Stomach smooth muscle (tissue), 2 donors: ENCODE measurements at regions not wholly inside any gene's neighbourhood (a gene's known extent, or its start where the extent isn't known, plus 50 kb on each side); places are given as distances from the start of the nearest gene placed in this dataset.

Experiments used
- H3K27ac ChIP-seq: one replicate; pipeline ENCODE4 v1.7.0; 2013; ENCODE audit warnings: mild to moderate bottlenecking, low read length, inconsistent platforms
- H3K27me3 ChIP-seq, 2 donors: one replicate each; pipeline ENCODE4 v1.7.0; 2013; ENCODE audit warnings: low read length in 2 of 2; ENCODE audit not compliant: insufficient read depth in 2 of 2, control insufficient read depth in 1 of 2
- H3K36me3 ChIP-seq, 2 donors: one replicate each; pipeline ENCODE4 v1.7.0; 2013; ENCODE audit warnings: low read length in 2 of 2; ENCODE audit not compliant: control insufficient read depth in 2 of 2, insufficient read depth in 2 of 2
- H3K4me1 ChIP-seq: one replicate; pipeline ENCODE4 v1.7.0; 2013; ENCODE audit warnings: low read length; ENCODE audit not compliant: control insufficient read depth, insufficient read depth
- H3K4me3 ChIP-seq, 2 donors: one replicate each; pipeline ENCODE4 v1.7.0; 2013; ENCODE audit warnings: low read length in 2 of 2
- H3K9ac ChIP-seq, 2 donors: one replicate each; pipeline ENCODE4 v1.7.0; 2013; ENCODE audit warnings: low read length in 2 of 2, mild to moderate bottlenecking in 1 of 2
- H3K9me3 ChIP-seq, 2 donors: one replicate each; pipeline ENCODE4 v1.7.0; 2013; ENCODE audit warnings: low read length in 2 of 2; ENCODE audit not compliant: control insufficient read depth in 2 of 2
- donor health status: healthy.
- donor health status: Pancreatic carcinoma.

- Histone ChIP-seq H3K27me3 (no peaks in the 10 kb centered on the region), H3K27ac (no peak overlapping the region), H3K9me3 (no peaks in the 10 kb centered on the region)
These were observed 205.1 kb upstream of the MAF start for GRCh38 chr16:79805621-79806020.

DNA sequence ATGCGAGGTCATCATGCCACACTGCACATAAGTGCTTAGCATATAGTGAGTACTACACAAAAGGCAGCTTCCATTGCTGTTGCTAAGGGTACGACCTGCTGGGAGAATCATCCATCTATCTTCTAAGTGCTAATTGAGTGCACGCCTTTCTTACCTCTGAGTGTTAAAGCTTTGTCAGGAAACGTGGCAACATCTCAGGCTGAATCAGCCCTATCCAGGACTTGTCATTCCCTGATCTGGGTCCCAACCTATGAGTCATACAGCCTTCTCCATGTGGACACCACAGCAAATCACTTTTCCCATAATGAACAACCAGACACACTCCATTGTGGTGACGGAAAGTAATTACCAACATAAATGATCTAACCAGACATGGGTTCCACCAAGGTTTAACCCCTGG lies 201.1 kb upstream of the MAF start:
- Histone ChIP-seq H3K9ac (no peak overlapping the region), H3K27ac (no peak overlapping the region), H3K4me3 (no peak overlapping the region), H3K9me3 (no peaks in the 10 kb centered on the region), H3K4me1 (no peaks in the 10 kb centered on the region), H3K27me3 (no peaks in the 10 kb centered on the region), H3K36me3 (no peaks in the 10 kb centered on the region)

More at GRCh38 chr16:79805621-79806020, 205.1 kb upstream of the MAF start:
- Histone ChIP-seq H3K36me3 (no peaks in the 10 kb centered on the region), H3K4me3 (no peak overlapping the region), H3K9ac (no peak overlapping the region), H3K4me1 (no peaks in the 10 kb centered on the region)

DNA sequence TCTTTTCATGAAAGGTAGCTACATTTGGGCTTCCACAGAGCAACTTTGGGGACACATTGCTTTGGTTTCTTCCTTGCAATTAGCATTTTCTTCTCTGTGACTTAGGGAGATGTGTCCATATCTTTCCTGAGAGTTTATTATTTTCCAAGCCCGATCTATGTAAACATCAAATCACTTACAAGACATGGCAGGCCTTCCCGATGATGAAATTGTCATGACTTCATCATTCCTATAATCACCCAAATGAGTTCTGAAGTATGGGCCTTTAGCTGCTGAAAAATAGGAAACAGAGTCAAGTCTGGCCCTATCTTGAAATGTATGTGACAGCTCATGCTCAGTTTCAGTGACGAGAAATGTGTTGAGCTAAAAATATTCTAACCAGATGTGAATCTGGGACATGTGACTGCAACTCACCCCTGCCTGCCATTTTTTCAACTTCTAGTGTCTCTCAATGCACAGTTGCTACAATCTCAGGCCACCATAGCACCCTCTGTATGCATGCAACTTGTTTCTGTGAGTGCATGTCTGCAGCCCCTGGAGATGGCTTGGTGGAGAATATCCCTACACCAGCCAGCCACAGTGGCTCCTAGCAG lies 199.6 kb upstream of the MAF start:
- no peaks in the 10 kb centered on the region for H3K27me3 ChIP-seq
- H3K36me3 ChIP-seq: no peaks in the 10 kb centered on the region
- H3K9me3 ChIP-seq: no peaks in the 10 kb centered on the region
- H3K4me3 ChIP-seq: no peak overlapping the region
- no peak overlapping the region for H3K9ac ChIP-seq
- H3K4me1 ChIP-seq: peaks cover under 1% of the 10 kb centered on the region
- H3K27ac ChIP-seq: no peak overlapping the region

DNA sequence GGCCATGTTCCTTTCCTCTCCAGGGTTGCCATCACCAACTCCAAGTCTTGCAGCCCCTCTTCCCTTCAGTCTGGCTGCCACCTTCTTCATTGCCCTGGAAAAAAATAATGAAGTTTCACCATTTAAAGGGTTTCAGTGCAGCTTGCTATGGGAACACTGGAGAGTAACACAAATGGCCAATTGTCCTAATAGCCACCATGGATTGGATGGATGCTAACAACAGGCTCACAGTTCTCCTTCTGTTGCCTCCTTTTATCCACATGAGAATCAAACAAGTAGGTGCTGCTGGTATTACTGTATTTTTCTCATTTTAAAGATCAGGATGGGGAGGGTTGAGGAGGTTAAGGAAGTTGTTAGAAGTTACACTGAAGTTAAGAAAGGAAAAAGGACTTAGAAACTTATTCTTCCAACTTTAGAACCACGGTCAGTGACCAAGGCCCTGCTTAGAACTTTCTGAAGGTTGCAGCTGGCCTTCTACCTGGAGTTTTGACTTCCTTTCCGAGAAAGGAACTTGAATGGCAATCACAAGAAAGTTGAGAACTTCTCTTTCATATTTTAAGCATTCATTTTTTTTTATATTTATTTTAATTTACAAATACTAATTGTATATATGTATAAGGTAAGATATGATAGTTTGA lies 198.0 kb upstream of the MAF start:
- Histone ChIP-seq H3K9me3 (no peaks in the 10 kb centered on the region), H3K27ac (no peak overlapping the region), H3K36me3 (no peaks in the 10 kb centered on the region), H3K4me3 (no peak overlapping the region), H3K9ac (no peak overlapping the region), H3K27me3 (no peaks in the 10 kb centered on the region), H3K4me1 (peaks cover 4% of the 10 kb centered on the region)

- no peak overlapping the region for H3K27ac ChIP-seq
- no peaks in the 10 kb centered on the region for H3K27me3 ChIP-seq
- peaks cover 4% of the 10 kb centered on the region for H3K4me1 ChIP-seq
These were observed 196.9 kb upstream of the MAF start for GRCh38 chr16:79797486-79797885.

GRCh38 chr16:79795556-79795955 lies 195.0 kb upstream of the MAF start:
- Histone ChIP-seq H3K27ac (no peak overlapping the region), H3K27me3 (no peaks in the 10 kb centered on the region), H3K4me1 (peaks cover 4% of the 10 kb centered on the region), H3K4me3 (no peak overlapping the region), H3K36me3 (no peaks in the 10 kb centered on the region), H3K9me3 (no peaks in the 10 kb centered on the region), H3K9ac (no peak overlapping the region)

More at GRCh38 chr16:79797486-79797885, 196.9 kb upstream of the MAF start:
- H3K36me3 ChIP-seq: no peaks in the 10 kb centered on the region
- no peak overlapping the region for H3K9ac ChIP-seq
- H3K4me3 ChIP-seq: no peak overlapping the region
- no peaks in the 10 kb centered on the region for H3K9me3 ChIP-seq

DNA sequence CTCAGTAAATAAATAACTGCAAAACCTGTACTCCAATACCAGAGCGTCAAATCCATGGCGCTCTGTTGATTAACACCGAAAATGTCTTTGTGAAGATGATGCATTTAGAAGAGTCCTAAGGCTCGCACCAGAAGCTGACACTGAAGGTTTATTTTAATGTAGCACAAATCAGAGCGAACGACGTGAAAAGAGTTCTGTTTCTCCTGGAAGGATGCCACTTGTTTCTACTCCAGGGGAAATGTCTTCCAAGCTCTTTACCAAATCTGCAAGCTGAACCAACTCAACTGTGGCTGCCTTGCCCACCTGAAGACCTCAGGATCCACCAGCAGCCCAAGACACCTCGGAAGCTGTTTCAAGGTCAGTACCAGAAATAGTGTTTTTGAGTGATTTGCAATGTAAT lies 194.4 kb upstream of the MAF start:
- H3K4me3 ChIP-seq: no peak overlapping the region
- H3K4me1 ChIP-seq: peaks cover 4% of the 10 kb centered on the region
- H3K9ac ChIP-seq: no peak overlapping the region
- no peaks in the 10 kb centered on the region for H3K36me3 ChIP-seq
- H3K27me3 ChIP-seq: no peaks in the 10 kb centered on the region
- no peak overlapping the region for H3K27ac ChIP-seq
- no peaks in the 10 kb centered on the region for H3K9me3 ChIP-seq

DNA sequence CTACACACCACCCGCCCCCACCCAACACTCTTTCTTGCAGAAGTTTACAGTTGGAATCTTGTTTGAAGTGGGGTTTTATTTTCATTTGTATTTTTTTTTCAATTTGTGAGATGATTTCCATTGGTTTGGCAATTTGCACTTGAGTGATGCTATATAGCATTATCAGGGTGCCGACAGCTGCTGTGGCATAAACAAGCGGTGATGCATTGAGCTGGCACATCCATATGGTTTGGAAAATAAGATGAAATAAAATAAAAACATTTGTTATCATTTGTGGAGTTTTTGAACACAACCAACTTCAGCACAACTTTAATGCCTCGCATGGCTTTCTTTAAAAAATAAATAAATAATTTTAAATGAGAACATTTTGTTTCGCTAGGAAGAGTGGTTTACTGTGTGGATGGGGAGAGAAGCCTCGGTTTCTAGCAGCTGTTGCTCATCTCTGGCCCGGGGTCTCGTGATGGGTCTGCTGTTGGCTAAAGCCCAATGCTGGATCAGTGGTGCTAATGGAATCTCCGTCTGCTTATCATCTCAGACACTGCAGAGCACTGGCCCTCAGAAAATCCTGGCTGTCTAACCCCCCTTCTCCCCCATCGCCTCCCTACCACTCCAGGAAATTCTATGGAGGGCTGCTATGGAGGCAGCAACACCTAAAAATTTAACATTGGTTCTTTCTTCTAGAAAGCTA lies 192.3 kb upstream of the MAF start:
- no peaks in the 10 kb centered on the region for H3K36me3 ChIP-seq
- H3K4me1 ChIP-seq: peaks cover 4% of the 10 kb centered on the region
- H3K27me3 ChIP-seq: no peaks in the 10 kb centered on the region
- no peaks in the 10 kb centered on the region for H3K9me3 ChIP-seq
- no peak overlapping the region for H3K4me3 ChIP-seq
- H3K27ac ChIP-seq: no peak overlapping the region
- no peak overlapping the region for H3K9ac ChIP-seq

DNA sequence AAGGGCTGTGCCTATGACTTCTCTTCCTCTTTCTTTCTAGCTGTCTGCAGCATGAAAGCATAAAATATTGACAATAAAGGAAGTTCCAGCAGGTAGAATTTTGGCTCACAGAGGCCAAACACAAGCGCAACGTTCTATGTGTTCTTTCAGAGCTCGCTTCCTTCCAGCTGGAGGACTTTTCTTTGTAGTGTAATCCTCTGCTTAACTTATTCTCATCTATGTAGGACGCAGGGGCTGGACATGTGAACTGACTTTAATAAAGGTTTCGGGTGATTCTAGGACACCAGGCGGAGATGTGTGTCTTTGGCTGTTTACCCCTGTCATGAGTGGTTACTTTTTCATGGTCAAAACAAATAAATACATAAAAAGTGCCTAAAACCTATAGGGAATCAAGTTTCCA lies 191.5 kb upstream of the MAF start:
- no peak overlapping the region for H3K27ac ChIP-seq

DNA sequence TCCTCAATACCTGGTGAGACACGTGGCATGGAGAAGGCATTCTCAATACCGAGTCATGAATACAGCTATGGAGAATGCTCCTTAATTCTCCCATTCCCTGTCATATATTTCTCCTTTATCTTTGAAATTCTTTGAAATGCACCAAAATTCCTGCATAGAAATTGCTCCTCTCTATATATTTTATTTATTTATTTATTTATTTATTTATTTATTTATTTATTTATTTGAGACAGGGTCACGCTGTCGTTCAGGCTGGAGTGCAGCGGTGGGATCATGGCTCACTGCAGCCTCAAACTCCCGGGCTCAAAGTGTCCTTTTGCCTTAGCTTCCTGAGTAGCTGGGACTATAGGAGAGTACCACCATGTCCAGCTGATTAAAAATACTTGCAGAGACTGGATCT lies 190.3 kb upstream of the MAF start:
- Histone ChIP-seq H3K4me3 (no peak overlapping the region), H3K27ac (no peak overlapping the region), H3K27me3 (no peaks in the 10 kb centered on the region), H3K4me1 (peaks cover 4% of the 10 kb centered on the region), H3K36me3 (no peaks in the 10 kb centered on the region), H3K9me3 (no peaks in the 10 kb centered on the region), H3K9ac (no peak overlapping the region)

More for the DNA sequence above, 191.5 kb upstream of the MAF start:
- Histone ChIP-seq H3K4me3 (no peak overlapping the region), H3K27me3 (no peaks in the 10 kb centered on the region), H3K36me3 (no peaks in the 10 kb centered on the region), H3K4me1 (peaks cover 4% of the 10 kb centered on the region), H3K9ac (no peak overlapping the region), H3K9me3 (no peaks in the 10 kb centered on the region)

DNA sequence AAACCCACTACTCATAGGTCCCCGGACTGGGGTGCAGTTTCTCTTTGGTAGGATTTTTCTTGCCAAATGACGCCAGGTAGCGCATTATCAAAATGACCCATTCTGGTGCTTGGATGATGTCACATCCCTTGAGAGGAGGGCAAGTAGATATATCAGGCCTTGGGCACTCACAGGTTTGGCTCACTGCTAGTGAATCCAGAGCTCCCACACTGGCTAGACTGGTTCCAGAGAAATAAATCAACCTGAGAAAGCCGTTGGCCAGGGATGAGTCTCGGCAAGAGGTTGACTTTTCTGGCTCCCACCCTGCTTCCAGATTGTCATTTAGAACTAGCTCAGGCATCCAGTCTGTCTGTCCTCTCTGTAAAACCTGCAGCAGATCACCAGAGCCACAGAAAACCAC lies 188.4 kb upstream of the MAF start:
- H3K27me3 ChIP-seq: no peaks in the 10 kb centered on the region
- H3K4me1 ChIP-seq: no peaks in the 10 kb centered on the region
- H3K4me3 ChIP-seq: no peak overlapping the region
- H3K27ac ChIP-seq: no peak overlapping the region
- H3K9me3 ChIP-seq: no peaks in the 10 kb centered on the region
- no peak overlapping the region for H3K9ac ChIP-seq
- no peaks in the 10 kb centered on the region for H3K36me3 ChIP-seq
